HCT116 (cell line): ENCODE measurements at regions not wholly inside any gene's neighbourhood (a gene's known extent, or its start where the extent isn't known, plus 50 kb on each side); places are given as distances from the start of the nearest gene placed in this dataset.

ENCODE experiments used
- ATAC-seq: fragments of 200-7000 bp; cut with Tn5 transposase; 2 replicates; pipeline ENCODE4 v1.9.1; 2020; ENCODE audit warnings: mild to moderate bottlenecking, moderate library complexity
- BruUV-seq: library from RNA; stranded (reverse); fragments of 400-500 nt; replicated peaks from 2 replicates; lab custom pipeline; 2021; lab: Mats Ljungman, UMichigan
- CTCF ChIA-PET: fragments of 300-600 bp; sonication (Branson Sonifier 250); formaldehyde crosslinking; loops from one replicate; lab custom pipeline; 2021; ENCODE audit warnings: antibody characterized with exemption; lab: Charles Lee
- POLR2A ChIA-PET: fragments of 300-600, 350-600 bp; sonication (Branson Sonifier 250); formaldehyde crosslinking; loops from one replicate; lab custom pipeline; 2021; ENCODE audit warnings: antibody characterized with exemption; lab: Charles Lee
- RAD21 ChIA-PET, 2 experiments: fragments of 300-600 bp; sonication (Branson Sonifier 250); formaldehyde crosslinking; loops; one replicate each; lab custom pipeline; 2023; ENCODE audit warnings: low total read pairs in 2 of 2; ENCODE audit not compliant: uncharacterized antibody in 2 of 2, unreplicated experiment in 2 of 2, low non-redundant PET in 1 of 2; lab: Charles Lee
- DNase-seq: peaks from one replicate; pipeline ENCODE4 v3.0.0-alpha.2; 2010; ENCODE audit warnings: low read depth, low spot score
- H2AFZ ChIP-seq: fragments of 200-600 bp; shearing (Covaris generic), sonication (generic); 2 replicates; pipeline ENCODE4 v1.6.1; 2017; ENCODE audit warnings: low read depth, mixed run types, mixed read lengths, antibody characterized with exemption, low read length; ENCODE audit not compliant: poor library complexity, severe bottlenecking
- H3K27ac ChIP-seq: 2 replicates; pipeline ENCODE4 v1.5.1; 2012; ENCODE audit warnings: low read depth, low read length
- H3K27me3 ChIP-seq: fragments of 200-600 bp; sonication (generic); 2 replicates; pipeline ENCODE4 v1.6.1; 2016; ENCODE audit warnings: mixed run types, low read length, mixed read lengths; ENCODE audit not compliant: insufficient read depth
- H3K36me3 ChIP-seq, 2 experiments: fragments of 200-500 bp in 1 of 2; fragments of 200-600 bp in 1 of 2; sonication (Bioruptor generic) in 1 of 2; sonication (generic) in 1 of 2; 2 replicates each; pipeline versions ENCODE4 v1.5.1 to v1.6.1; 2014 to 2016; ENCODE audit warnings: low read length in 2 of 2, inconsistent platforms in 1 of 2, mixed read lengths in 1 of 2, mixed run types in 1 of 2; ENCODE audit not compliant: insufficient read depth in 2 of 2, control insufficient read depth in 1 of 2
- H3K4me1 ChIP-seq, 2 experiments: fragments of 200-600 bp in 1 of 2; sonication (generic) in 1 of 2; 2 replicates each; pipeline versions ENCODE4 v1.5.1 to v1.6.1; 2012 to 2017; ENCODE audit warnings: low read length in 2 of 2, inconsistent platforms in 1 of 2, mild to moderate bottlenecking in 1 of 2, mixed read lengths in 1 of 2, mixed run types in 1 of 2, moderate library complexity in 1 of 2; ENCODE audit not compliant: insufficient read depth in 2 of 2, control insufficient read depth in 1 of 2
- H3K4me2 ChIP-seq: fragments of 200-600 bp; sonication (generic); 2 replicates; pipeline ENCODE4 v1.6.1; 2017; ENCODE audit warnings: mixed run types, low read length, mixed read lengths
- H3K4me3 ChIP-seq, 2 experiments: fragments of 200-600 bp in 1 of 2; sonication (generic) in 1 of 2; replicated peaks in 1 of 2; 2 replicates each; pipeline ENCODE4 v1.5.1; 2011 to 2016; ENCODE audit warnings: low read length in 2 of 2, control low read depth in 1 of 2, low read depth in 1 of 2, mild to moderate bottlenecking in 1 of 2, mixed read lengths in 1 of 2, mixed run types in 1 of 2
- H3K79me2 ChIP-seq: fragments of 200-600 bp; sonication (generic); 2 replicates; pipeline ENCODE4 v1.6.1; 2017; ENCODE audit warnings: mild to moderate bottlenecking, mixed run types, low read length, moderate library complexity, mixed read lengths; ENCODE audit not compliant: insufficient read depth
- H3K9ac ChIP-seq: fragments of 200-600 bp; sonication (generic); 2 replicates; pipeline ENCODE4 v1.6.1; 2016; ENCODE audit warnings: low read length, mixed read lengths
- H3K9me2 ChIP-seq: fragments of 200-600 bp; sonication (generic), shearing (Covaris generic); 2 replicates; pipeline ENCODE4 v1.6.1; 2017; ENCODE audit warnings: mixed run types, mild to moderate bottlenecking, moderate library complexity; ENCODE audit not compliant: insufficient read depth
- H3K9me3 ChIP-seq, 2 experiments: fragments of 200-500 bp in 1 of 2; fragments of 200-600 bp in 1 of 2; sonication (Bioruptor generic) in 1 of 2; sonication (generic) in 1 of 2; 2 replicates each; pipeline ENCODE4 v1.6.1; 2014 to 2017; ENCODE audit warnings: low read length in 2 of 2, mixed read lengths in 2 of 2, inconsistent platforms in 1 of 2, low read depth in 1 of 2, mild to moderate bottlenecking in 1 of 2, mixed run types in 1 of 2, moderate library complexity in 1 of 2; ENCODE audit not compliant: control insufficient read depth in 1 of 2, insufficient read depth in 1 of 2
- H4K20me1 ChIP-seq: fragments of 200-600 bp; sonication (generic), shearing (Covaris generic); 2 replicates; pipeline ENCODE4 v1.6.1; 2017; ENCODE audit warnings: mixed run types, mild to moderate bottlenecking, moderate library complexity; ENCODE audit not compliant: insufficient read depth
- CBX3 ChIP-seq: IDR thresholded peaks from 2 replicates; pipeline ENCODE4 v1.6.1; 2012; ENCODE audit warnings: low read depth
- EGR1 ChIP-seq: IDR thresholded peaks from 2 replicates; pipeline ENCODE4 v1.6.1; 2012; ENCODE audit warnings: low read depth
- JUND ChIP-seq: IDR thresholded peaks from 2 replicates; pipeline ENCODE4 v1.6.1; 2012
- POLR2AphosphoS5 ChIP-seq: IDR thresholded peaks from 2 replicates; pipeline ENCODE4 v1.6.1; 2011; ENCODE audit warnings: mild to moderate bottlenecking, low read depth, low read length, moderate library complexity
- ZFX ChIP-seq: fragments of 450-650 bp; IDR thresholded peaks from 2 replicates; pipeline ENCODE4 v1.6.1; 2017
- intact Hi-C: fragments of 100-400 bp; cut with micrococcal nuclease; formaldehyde crosslinking; loops from 2 replicates; pipeline ENCODE4 v1.10.0; 2022
- TF ChIP-seq, protein P1 (sequence below): IDR thresholded peaks from 2 replicates; pipeline ENCODE4 v1.6.1; 2012
- TF ChIP-seq, protein P2 (sequence below): IDR thresholded peaks from 2 replicates; pipeline ENCODE4 v1.6.1; 2012; ENCODE audit warnings: low read depth
- TF ChIP-seq, protein P3 (sequence below): IDR thresholded peaks from 2 replicates; pipeline ENCODE4 v1.6.1; 2012
- TF ChIP-seq, protein P4 (sequence below): IDR thresholded peaks from 2 replicates; pipeline ENCODE4 v1.6.1; 2011; ENCODE audit warnings: mild to moderate bottlenecking, low read length, moderate library complexity; ENCODE audit not compliant: insufficient replicate concordance; ENCODE audit errors: extremely low read depth

DNA sequence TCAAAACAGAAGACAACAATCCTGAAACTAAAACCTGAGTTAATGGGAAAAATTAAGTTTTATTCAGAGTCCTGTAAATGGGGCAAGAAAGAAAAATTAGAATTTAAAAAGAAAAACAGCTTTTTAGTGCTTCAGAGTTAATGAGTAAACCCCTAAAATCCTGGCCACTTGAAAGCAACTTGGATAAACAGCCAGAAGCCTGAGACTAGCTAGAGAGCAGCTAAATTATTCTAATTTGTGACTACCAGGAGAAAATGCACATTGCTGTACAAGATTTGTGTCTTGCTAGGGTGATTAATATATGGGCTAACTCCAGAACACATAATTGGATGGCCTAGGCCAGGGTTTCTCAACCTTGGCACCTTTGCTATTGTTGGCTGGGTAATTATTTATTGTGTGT, 62.4 kb upstream of the ARG1 start:
- Histone ChIP-seq H3K4me2 (no peak overlapping the region), H2AFZ (no peak overlapping the region), H3K79me2 (no peaks in the 10 kb centered on the region), H3K36me3 (no peaks in the 10 kb centered on the region), H3K4me3 (no peak overlapping the region), H3K4me1 (no peaks in the 10 kb centered on the region), H3K9me3 (no peaks in the 10 kb centered on the region), H3K27ac (no peak overlapping the region), H4K20me1 (no peaks in the 10 kb centered on the region), H3K9ac (no peak overlapping the region), H3K27me3 (no peaks in the 10 kb centered on the region), H3K9me2 (no peaks in the 10 kb centered on the region)
- no TSS peak for BruUV-seq
- POLR2A ChIA-PET = no interaction called here
- RAD21 ChIA-PET = no interaction called here
- intact Hi-C loops = no loop called here
- no peak for TF ChIP-seq EGR1
- TF ChIP-seq ZFX = no peak
- TF ChIP-seq, protein P1, sequence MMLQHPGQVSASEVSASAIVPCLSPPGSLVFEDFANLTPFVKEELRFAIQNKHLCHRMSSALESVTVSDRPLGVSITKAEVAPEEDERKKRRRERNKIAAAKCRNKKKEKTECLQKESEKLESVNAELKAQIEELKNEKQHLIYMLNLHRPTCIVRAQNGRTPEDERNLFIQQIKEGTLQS = no peak
- TF ChIP-seq, protein P2, sequence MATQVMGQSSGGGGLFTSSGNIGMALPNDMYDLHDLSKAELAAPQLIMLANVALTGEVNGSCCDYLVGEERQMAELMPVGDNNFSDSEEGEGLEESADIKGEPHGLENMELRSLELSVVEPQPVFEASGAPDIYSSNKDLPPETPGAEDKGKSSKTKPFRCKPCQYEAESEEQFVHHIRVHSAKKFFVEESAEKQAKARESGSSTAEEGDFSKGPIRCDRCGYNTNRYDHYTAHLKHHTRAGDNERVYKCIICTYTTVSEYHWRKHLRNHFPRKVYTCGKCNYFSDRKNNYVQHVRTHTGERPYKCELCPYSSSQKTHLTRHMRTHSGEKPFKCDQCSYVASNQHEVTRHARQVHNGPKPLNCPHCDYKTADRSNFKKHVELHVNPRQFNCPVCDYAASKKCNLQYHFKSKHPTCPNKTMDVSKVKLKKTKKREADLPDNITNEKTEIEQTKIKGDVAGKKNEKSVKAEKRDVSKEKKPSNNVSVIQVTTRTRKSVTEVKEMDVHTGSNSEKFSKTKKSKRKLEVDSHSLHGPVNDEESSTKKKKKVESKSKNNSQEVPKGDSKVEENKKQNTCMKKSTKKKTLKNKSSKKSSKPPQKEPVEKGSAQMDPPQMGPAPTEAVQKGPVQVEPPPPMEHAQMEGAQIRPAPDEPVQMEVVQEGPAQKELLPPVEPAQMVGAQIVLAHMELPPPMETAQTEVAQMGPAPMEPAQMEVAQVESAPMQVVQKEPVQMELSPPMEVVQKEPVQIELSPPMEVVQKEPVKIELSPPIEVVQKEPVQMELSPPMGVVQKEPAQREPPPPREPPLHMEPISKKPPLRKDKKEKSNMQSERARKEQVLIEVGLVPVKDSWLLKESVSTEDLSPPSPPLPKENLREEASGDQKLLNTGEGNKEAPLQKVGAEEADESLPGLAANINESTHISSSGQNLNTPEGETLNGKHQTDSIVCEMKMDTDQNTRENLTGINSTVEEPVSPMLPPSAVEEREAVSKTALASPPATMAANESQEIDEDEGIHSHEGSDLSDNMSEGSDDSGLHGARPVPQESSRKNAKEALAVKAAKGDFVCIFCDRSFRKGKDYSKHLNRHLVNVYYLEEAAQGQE = no peak
- TF ChIP-seq, protein P3, sequence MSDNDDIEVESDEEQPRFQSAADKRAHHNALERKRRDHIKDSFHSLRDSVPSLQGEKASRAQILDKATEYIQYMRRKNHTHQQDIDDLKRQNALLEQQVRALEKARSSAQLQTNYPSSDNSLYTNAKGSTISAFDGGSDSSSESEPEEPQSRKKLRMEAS = no peak
- no peak for TF ChIP-seq POLR2AphosphoS5
- TF ChIP-seq, protein P4, sequence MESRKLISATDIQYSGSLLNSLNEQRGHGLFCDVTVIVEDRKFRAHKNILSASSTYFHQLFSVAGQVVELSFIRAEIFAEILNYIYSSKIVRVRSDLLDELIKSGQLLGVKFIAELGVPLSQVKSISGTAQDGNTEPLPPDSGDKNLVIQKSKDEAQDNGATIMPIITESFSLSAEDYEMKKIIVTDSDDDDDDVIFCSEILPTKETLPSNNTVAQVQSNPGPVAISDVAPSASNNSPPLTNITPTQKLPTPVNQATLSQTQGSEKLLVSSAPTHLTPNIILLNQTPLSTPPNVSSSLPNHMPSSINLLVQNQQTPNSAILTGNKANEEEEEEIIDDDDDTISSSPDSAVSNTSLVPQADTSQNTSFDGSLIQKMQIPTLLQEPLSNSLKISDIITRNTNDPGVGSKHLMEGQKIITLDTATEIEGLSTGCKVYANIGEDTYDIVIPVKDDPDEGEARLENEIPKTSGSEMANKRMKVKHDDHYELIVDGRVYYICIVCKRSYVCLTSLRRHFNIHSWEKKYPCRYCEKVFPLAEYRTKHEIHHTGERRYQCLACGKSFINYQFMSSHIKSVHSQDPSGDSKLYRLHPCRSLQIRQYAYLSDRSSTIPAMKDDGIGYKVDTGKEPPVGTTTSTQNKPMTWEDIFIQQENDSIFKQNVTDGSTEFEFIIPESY = no peak
- no peak for TF ChIP-seq JUND
- no peak for TF ChIP-seq CBX3
- ATAC-seq (no peak), DNase-seq (no peak)
- CTCF ChIA-PET = interaction anchor here (1.3 kb wide), 1 partner anchor 9 kb away, joined by 3 read pairs; no protein-coding TSS in a partner anchor
